ENCODE measurements at regions not wholly inside any gene's neighbourhood (a gene's known extent, or its start where the extent isn't known, plus 50 kb on each side); places are given as distances from the start of the nearest gene placed in this dataset.
"Not testable (repeated sequence)": the region's sequence is repeated elsewhere in the genome, so short reads cannot be mapped to it uniquely, and the experiment has no call there.

- TF ChIP-seq POLR2A (IDR thresholded peaks at IDR 0.05), result no peak
- no peak for TF ChIP-seq CTCF (IDR thresholded peaks at IDR 0.05 in 8 of 11, conservative IDR thresholded peaks at IDR 0.05 in 3 of 11)
- TF ChIP-seq POLR2AphosphoS5 (IDR thresholded peaks at IDR 0.05), result no peak
- intact Hi-C loops (cut with DNase I; ENCODE audit: low total_unique reads), result no loop called here
- Histone ChIP-seq H3K9me3 (peaks cover 0 to 7% (median 0%) of the 10 kb centered on the region in 8 donors), H3K4me3 (no peak overlapping the region), H3K4me1 (peaks cover 0 to 13% (median 0%) of the 10 kb centered on the region in 6 donors), H3K27me3 (replicated peaks in 1 of 7) (no peaks in the 10 kb centered on the region), H3K27ac (peak overlapping the region in 1 of 8 donors; percentile 12), H3K36me3 (no peaks in the 10 kb centered on the region)
- no peak for DNase-seq
- 60 to 73% (median 65%) methylated on average over 6 of the region's 6 CpGs for WGBS, 5 donors
Measured at GRCh38 chr1:184836934-184837895, 82.6 kb upstream of the EDEM3 start.

GRCh38 chr1:184836141-184836540, 81.5 kb upstream of the EDEM3 start:
- Histone ChIP-seq H3K27me3 (replicated peaks in 1 of 7) (no peaks in the 10 kb centered on the region), H3K9me3 (peaks cover 0 to 7% (median 0%) of the 10 kb centered on the region in 8 donors), H3K4me3 (no peak overlapping the region), H3K4me1 (peaks cover 0 to 13% (median 0%) of the 10 kb centered on the region in 6 donors), H3K36me3 (peaks cover 0 to 9% (median 0%) of the 10 kb centered on the region in 6 donors), H3K27ac (no peak overlapping the region)
- no peak for TF ChIP-seq POLR2A (IDR thresholded peaks at IDR 0.05)
- no peak for TF ChIP-seq POLR2AphosphoS5 (IDR thresholded peaks at IDR 0.05)
- TF ChIP-seq CTCF (IDR thresholded peaks at IDR 0.05 in 8 of 11, conservative IDR thresholded peaks at IDR 0.05 in 3 of 11), result no peak
- WGBS, 5 donors, result 92 to 100% (median 93%) methylated on average over 1 of the region's 1 CpG
- DNase-seq, result no peak
- intact Hi-C loops (cut with DNase I; ENCODE audit: low total_unique reads), result no loop called here

GRCh38 chr1:184833994-184834393, 79.3 kb upstream of the EDEM3 start:
- DNase-seq; H3K27ac ChIP-seq; intact Hi-C loops (cut with DNase I; ENCODE audit: low total_unique reads); H3K4me3 ChIP-seq; H3K9me3 ChIP-seq; H3K27me3 ChIP-seq (replicated peaks in 1 of 7): not testable (repeated sequence)
- Histone ChIP-seq H3K4me1 (peaks cover 0 to 13% (median 0%) of the 10 kb centered on the region in 6 donors), H3K36me3 (peaks cover 0 to 27% (median 0%) of the 10 kb centered on the region in 6 donors)

GRCh38 chr1:184832517-184832916, 77.9 kb upstream of the EDEM3 start:
- no peaks in the 10 kb centered on the region for H3K27me3 ChIP-seq (replicated peaks in 1 of 7)
- no peak overlapping the region for H3K4me3 ChIP-seq
- peaks cover 0 to 27% (median 0%) of the 10 kb centered on the region in 6 donors for H3K36me3 ChIP-seq
- peaks cover 0 to 6% (median 0%) of the 10 kb centered on the region in 6 donors for H3K4me1 ChIP-seq
- peaks cover 0 to 7% (median 0%) of the 10 kb centered on the region in 8 donors for H3K9me3 ChIP-seq
- TF ChIP-seq POLR2A (IDR thresholded peaks at IDR 0.05) (no peak), POLR2AphosphoS5 (IDR thresholded peaks at IDR 0.05) (no peak), CTCF (IDR thresholded peaks at IDR 0.05 in 8 of 11, conservative IDR thresholded peaks at IDR 0.05 in 3 of 11) (no peak)
- DNase-seq, result no peak
- no peak overlapping the region for H3K27ac ChIP-seq
- intact Hi-C loops (cut with DNase I; ENCODE audit: low total_unique reads), result no loop called here
- WGBS, 5 donors, result 94 to 97% (median 97%) methylated on average over 3 of the region's 3 CpGs

GRCh38 chr1:184829496-184829895, 74.8 kb upstream of the EDEM3 start:
- not testable (repeated sequence) for H3K27ac ChIP-seq

More at GRCh38 chr1:184829496-184829895, 74.8 kb upstream of the EDEM3 start:
- H3K27me3 ChIP-seq (replicated peaks in 1 of 7); H3K9me3 ChIP-seq; H3K4me3 ChIP-seq; DNase-seq; intact Hi-C loops (cut with DNase I; ENCODE audit: low total_unique reads): not testable (repeated sequence)
- 94 to 98% (median 97%) methylated on average over 6 of the region's 6 CpGs for WGBS, 5 donors
- peaks cover 0 to 19% (median 6%) of the 10 kb centered on the region in 6 donors for H3K4me1 ChIP-seq
- peaks cover 0 to 32% (median 0%) of the 10 kb centered on the region in 6 donors for H3K36me3 ChIP-seq

Data from spleen (tissue), 11 donors.